ENCODE measurements at regions not wholly inside any gene's neighbourhood (a gene's known extent, or its start where the extent isn't known, plus 50 kb on each side); places are given as distances from the start of the nearest gene placed in this dataset.
"Not testable (repeated sequence)": the region's sequence is repeated elsewhere in the genome, so short reads cannot be mapped to it uniquely, and the experiment has no call there.

GRCh38 chrX:132302687-132303086 lies 83.4 kb upstream of the RAP2C start:
- not testable (repeated sequence) for DNase-seq

- DNase-seq = no peak
Measured at GRCh38 chrX:132294776-132295495, 75.7 kb upstream of the RAP2C start.

GRCh38 chrX:132294192-132294591 lies 74.9 kb upstream of the RAP2C start:
- DNase-seq = no peak

- peak; percentile 38 for DNase-seq
Measured at GRCh38 chrX:132292793-132293192, 73.5 kb upstream of the RAP2C start.

- no peak for DNase-seq
Measured at GRCh38 chrX:132277953-132278614, 58.8 kb upstream of the RAP2C start.

GRCh38 chrX:132272826-132273225 lies 53.6 kb upstream of the RAP2C start:
- no peak for DNase-seq

- no peak for DNase-seq
Measured at GRCh38 chrX:132271311-132271778, 52.1 kb upstream of the RAP2C start.

GRCh38 chrX:132270699-132271098 lies 51.5 kb upstream of the RAP2C start:
- no peak for DNase-seq

- no peak for DNase-seq
Measured at GRCh38 chrX:132270021-132270420, 50.8 kb upstream of the RAP2C start.
